Uterus (tissue), 3 donors: ENCODE measurements at regions not wholly inside any gene's neighbourhood (a gene's known extent, or its start where the extent isn't known, plus 50 kb on each side); places are given as distances from the start of the nearest gene placed in this dataset.

Experiments used
- DNase-seq, 2 donors: peaks; one replicate each; pipeline ENCODE4 v3.0.0-alpha.2; 2019 to 2020
- H3K27ac ChIP-seq, 2 donors: fragments of 200-600 bp; sonication (generic); 1 replicate in 1 of 2; 2 replicates in 1 of 2; pipeline ENCODE4 v1.5.1; 2016 to 2018
- H3K27me3 ChIP-seq, 2 donors: fragments of 200-600 bp; sonication (generic); one replicate each; pipeline ENCODE4 v1.5.1; 2018 to 2019; ENCODE audit warnings: control low read depth in 1 of 2
- H3K36me3 ChIP-seq, 2 donors: fragments of 200-600 bp; sonication (generic); one replicate each; pipeline ENCODE4 v1.5.1; 2019; ENCODE audit warnings: control low read depth in 1 of 2
- H3K4me1 ChIP-seq, 2 donors: fragments of 200-600 bp; sonication (generic); one replicate each; pipeline ENCODE4 v1.5.1; 2018 to 2019; ENCODE audit warnings: control low read depth in 1 of 2
- H3K4me3 ChIP-seq, 2 donors: fragments of 200-600 bp; sonication (generic); 1 replicate in 1 of 2; 2 replicates in 1 of 2; pipeline ENCODE4 v1.5.1; 2018 to 2019; ENCODE audit warnings: mild to moderate bottlenecking in 1 of 2
- H3K9me3 ChIP-seq, 2 donors: fragments of 200-600 bp; sonication (generic); one replicate each; pipeline ENCODE4 v1.5.1; 2019; ENCODE audit warnings: control low read depth in 1 of 2
- CTCF ChIP-seq, 4 experiments: fragments of 200-600 bp in 2 of 4; fragments of 450-650 bp in 2 of 4; sonication (generic) in 2 of 4; IDR thresholded peaks; one replicate each; pipeline ENCODE4 v1.5.1; 2016 to 2019; ENCODE audit warnings: antibody characterized with exemption in 4 of 4, mild to moderate bottlenecking in 2 of 4, moderate library complexity in 1 of 4
- POLR2A ChIP-seq, 2 donors: fragments of 450-650 bp; IDR thresholded peaks; one replicate each; pipeline ENCODE4 v1.6.1; 2016; ENCODE audit warnings: antibody characterized with exemption in 2 of 2, mild to moderate bottlenecking in 1 of 2, moderate library complexity in 1 of 2
- intact Hi-C: fragments of 100-400 bp; cut with DNase I; formaldehyde crosslinking; loops from one replicate; pipeline ENCODE4 v1.15.1; 2023; ENCODE audit warnings: low total_unique reads
- donor health status: DM: yes; HTN: yes; CAD: no.

- H3K27ac ChIP-seq = no peak overlapping the region
- no peaks in the 10 kb centered on the region for H3K27me3 ChIP-seq
- H3K4me1 ChIP-seq = no peaks in the 10 kb centered on the region
- H3K36me3 ChIP-seq = no peaks in the 10 kb centered on the region
- no peak for TF ChIP-seq POLR2A (IDR thresholded peaks at IDR 0.05)
- TF ChIP-seq CTCF (IDR thresholded peaks at IDR 0.05) = no peak
- intact Hi-C loops = no loop called here
- H3K4me3 ChIP-seq = no peak overlapping the region
- DNase-seq = no peak
- H3K9me3 ChIP-seq = no peaks in the 10 kb centered on the region
These were observed 227.6 kb upstream of the EXOC2 start for GRCh38 chr6:920512-920911.

GRCh38 chr6:919500-919899, 226.6 kb upstream of the EXOC2 start:
- Histone ChIP-seq H3K4me1 (no peaks in the 10 kb centered on the region), H3K4me3 (no peak overlapping the region), H3K9me3 (no peaks in the 10 kb centered on the region), H3K36me3 (no peaks in the 10 kb centered on the region), H3K27me3 (no peaks in the 10 kb centered on the region), H3K27ac (no peak overlapping the region)
- no peak for DNase-seq
- TF ChIP-seq CTCF (IDR thresholded peaks at IDR 0.05) (no peak), POLR2A (IDR thresholded peaks at IDR 0.05) (no peak)
- intact Hi-C loops = no loop called here

- no peak overlapping the region for H3K27ac ChIP-seq
- H3K9me3 ChIP-seq = no peaks in the 10 kb centered on the region
- intact Hi-C loops = no loop called here
- no peaks in the 10 kb centered on the region for H3K36me3 ChIP-seq
- no peak for DNase-seq
- no peak overlapping the region for H3K4me3 ChIP-seq
- TF ChIP-seq POLR2A (IDR thresholded peaks at IDR 0.05) (no peak), CTCF (IDR thresholded peaks at IDR 0.05) (no peak)
- H3K4me1 ChIP-seq = no peaks in the 10 kb centered on the region
- no peaks in the 10 kb centered on the region for H3K27me3 ChIP-seq
These were observed 225.0 kb upstream of the EXOC2 start for GRCh38 chr6:917939-918338.

GRCh38 chr6:917296-917695, 224.4 kb upstream of the EXOC2 start:
- no peaks in the 10 kb centered on the region for H3K4me1 ChIP-seq
- H3K4me3 ChIP-seq = no peak overlapping the region
- DNase-seq = no peak
- no peaks in the 10 kb centered on the region for H3K27me3 ChIP-seq
- no peaks in the 10 kb centered on the region for H3K9me3 ChIP-seq
- intact Hi-C loops = no loop called here
- no peaks in the 10 kb centered on the region for H3K36me3 ChIP-seq
- TF ChIP-seq CTCF (IDR thresholded peaks at IDR 0.05) = no peak
- TF ChIP-seq POLR2A (IDR thresholded peaks at IDR 0.05) = no peak
- H3K27ac ChIP-seq = no peak overlapping the region

- no peaks in the 10 kb centered on the region for H3K4me1 ChIP-seq
- H3K27ac ChIP-seq = no peak overlapping the region
- no peak for DNase-seq
- H3K9me3 ChIP-seq = no peaks in the 10 kb centered on the region
- no peaks in the 10 kb centered on the region for H3K27me3 ChIP-seq
- TF ChIP-seq POLR2A (IDR thresholded peaks at IDR 0.05) (no peak), CTCF (IDR thresholded peaks at IDR 0.05) (no peak)
- H3K4me3 ChIP-seq = no peak overlapping the region
- H3K36me3 ChIP-seq = no peaks in the 10 kb centered on the region
- intact Hi-C loops = no loop called here
These were observed 223.2 kb upstream of the EXOC2 start for GRCh38 chr6:916131-916530.
